GM12864 (cell line): ENCODE measurements at regions not wholly inside any gene's neighbourhood (a gene's known extent, or its start where the extent isn't known, plus 50 kb on each side); places are given as distances from the start of the nearest gene placed in this dataset.

ENCODE experiments used
- DNase-seq: peaks from one replicate; pipeline ENCODE4 v3.0.0-alpha.2; 2011; ENCODE audit warnings: low read depth
- H3K4me3 ChIP-seq: 2 replicates; pipeline ENCODE4 v1.5.1; 2011; ENCODE audit warnings: mild to moderate bottlenecking, low read depth, low read length, control low read depth
- TF ChIP-seq, protein P1 (sequence below): IDR thresholded peaks from 2 replicates; pipeline ENCODE4 v1.5.1; 2011; ENCODE audit warnings: low read depth, mild to moderate bottlenecking, moderate library complexity, low read length, control low read depth, inconsistent platforms; ENCODE audit errors: missing control alignments

DNA sequence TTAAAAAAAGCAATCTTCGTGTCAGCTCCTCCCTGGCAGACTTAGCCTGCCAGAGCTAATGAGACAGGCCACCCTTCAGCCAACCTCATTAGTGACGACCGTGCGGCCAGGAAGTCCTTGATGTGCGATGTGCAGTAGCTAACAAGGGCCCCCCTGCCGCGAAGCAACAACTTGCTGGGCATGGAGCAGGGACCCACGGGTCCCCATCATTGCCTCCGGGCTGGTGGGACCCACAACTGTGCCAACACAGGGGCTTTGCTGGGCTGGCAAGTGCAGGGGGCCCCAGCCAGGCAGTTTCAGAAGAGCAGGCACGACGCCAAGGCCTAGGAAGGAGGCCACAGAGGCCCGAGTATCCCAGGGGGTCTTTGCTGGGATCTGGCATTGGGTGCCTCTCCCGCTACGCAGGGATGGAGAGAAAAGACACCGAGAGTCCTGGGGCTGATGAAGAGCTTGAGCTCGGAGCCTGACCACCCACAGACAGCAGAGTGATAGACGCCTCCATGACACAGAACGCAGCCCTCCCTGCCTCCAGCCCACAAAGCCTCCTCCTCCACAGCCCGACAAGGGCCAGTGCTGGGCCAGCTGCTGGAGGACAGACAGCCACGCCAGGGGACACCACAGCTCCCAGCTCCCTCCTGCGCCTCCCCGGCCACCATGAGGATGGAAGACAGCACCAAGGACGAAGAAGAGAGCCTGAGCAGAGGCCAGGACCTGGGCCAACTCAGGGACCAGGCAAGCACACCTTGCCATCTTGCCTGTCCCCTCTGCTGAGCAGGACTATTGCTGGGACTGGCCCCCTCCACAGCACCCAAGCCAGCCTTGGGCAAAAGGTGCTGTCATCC is 96.6 kb downstream of the YTHDF1 start:
- no peak for DNase-seq

DNA sequence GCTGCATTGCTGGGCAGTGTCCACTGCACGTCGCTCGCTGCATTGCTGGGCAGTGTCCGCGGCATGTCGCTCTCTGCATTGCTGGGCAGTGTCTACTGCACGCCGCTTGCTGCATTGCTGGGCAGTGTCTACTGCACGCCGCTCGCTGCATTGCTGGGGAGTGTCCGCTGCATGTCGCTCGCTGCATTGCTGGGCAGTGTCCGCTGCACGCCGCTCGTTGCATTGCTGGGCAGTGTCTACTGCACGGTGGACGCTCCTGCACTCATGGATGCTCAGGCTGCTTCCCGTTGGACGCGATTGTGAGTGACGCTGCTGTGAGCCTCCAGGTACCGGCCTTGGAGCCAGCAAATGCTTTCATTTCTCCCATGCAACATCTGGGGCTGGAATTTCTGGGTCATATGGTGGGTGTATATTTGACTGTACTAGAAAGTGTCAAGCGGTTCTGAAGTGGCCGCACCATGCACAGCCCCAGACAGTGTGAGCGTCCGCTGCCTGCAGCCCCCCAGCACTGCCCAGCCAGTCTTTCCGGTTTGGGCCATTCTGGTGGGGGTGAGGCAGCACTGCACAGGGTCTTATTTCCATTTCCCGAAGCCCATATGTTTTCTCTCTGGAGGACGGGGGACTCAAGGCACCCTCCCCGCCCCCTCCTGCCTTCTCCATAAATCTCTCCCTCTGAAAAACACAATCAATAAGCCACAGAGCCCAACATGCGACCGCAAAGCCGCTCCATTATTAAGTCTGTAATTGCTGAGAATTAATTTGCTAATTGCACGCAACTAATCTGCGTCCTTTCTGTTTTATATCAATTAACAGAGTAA is 97.4 kb downstream of the YTHDF1 start:
- DNase-seq, result no peak
- TF ChIP-seq, protein P1, sequence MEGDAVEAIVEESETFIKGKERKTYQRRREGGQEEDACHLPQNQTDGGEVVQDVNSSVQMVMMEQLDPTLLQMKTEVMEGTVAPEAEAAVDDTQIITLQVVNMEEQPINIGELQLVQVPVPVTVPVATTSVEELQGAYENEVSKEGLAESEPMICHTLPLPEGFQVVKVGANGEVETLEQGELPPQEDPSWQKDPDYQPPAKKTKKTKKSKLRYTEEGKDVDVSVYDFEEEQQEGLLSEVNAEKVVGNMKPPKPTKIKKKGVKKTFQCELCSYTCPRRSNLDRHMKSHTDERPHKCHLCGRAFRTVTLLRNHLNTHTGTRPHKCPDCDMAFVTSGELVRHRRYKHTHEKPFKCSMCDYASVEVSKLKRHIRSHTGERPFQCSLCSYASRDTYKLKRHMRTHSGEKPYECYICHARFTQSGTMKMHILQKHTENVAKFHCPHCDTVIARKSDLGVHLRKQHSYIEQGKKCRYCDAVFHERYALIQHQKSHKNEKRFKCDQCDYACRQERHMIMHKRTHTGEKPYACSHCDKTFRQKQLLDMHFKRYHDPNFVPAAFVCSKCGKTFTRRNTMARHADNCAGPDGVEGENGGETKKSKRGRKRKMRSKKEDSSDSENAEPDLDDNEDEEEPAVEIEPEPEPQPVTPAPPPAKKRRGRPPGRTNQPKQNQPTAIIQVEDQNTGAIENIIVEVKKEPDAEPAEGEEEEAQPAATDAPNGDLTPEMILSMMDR, result no peak
- no peak overlapping the region for H3K4me3 ChIP-seq

More for the DNA sequence above, 96.6 kb downstream of the YTHDF1 start:
- TF ChIP-seq, protein P1, result no peak
- no peak overlapping the region for H3K4me3 ChIP-seq

DNA sequence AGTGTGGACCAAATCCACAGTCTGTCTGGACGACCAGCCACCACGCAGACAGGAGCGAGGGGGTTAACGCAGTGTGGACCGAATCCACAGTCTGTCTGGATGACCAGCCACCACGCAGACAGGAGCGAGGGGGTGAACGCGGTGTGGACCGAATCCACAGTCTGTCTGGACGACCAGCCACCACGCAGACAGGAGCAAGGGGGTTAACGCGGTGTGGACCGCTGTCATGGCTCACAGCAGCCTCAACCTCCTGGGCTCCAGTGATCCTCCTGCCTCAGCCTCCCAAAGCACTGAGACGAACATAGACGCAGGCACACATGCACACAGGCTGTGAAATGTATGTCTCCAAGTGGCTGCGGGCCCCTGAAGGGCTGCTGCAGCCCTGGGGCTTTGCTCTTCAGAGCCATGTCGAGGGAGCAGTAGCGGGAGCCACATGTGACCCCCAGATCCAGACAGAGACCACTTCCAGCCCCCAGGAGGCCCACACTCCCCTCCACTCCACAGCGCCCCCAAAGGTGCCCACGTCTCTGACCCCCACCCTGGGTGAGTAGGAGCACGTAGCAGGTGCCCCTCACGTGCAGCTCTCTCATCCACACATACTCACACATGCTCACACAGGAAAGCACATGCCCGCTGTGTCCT is 98.1 kb downstream of the YTHDF1 start:
- H3K4me3 ChIP-seq, result no peak overlapping the region
- TF ChIP-seq, protein P1, result no peak
- DNase-seq, result no peak

DNA sequence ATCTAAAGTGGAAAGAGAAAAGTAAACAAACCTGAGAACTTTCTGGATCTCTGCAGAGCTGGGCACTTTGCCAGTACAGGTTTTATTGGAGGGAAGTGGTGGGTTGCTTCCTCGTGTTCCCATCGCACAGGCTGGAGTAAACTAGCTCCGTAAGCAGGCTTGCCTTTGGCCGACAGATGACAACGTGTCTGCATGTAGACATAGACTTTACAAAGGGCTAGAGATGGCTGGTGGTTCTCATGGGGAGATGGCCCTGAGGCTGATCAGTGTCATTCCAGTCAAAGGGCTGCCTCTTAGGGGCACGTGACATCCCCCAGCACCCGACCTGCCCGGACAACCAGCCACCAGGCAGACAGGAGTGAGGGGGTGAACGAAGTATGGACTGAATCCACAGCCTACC is 98.8 kb downstream of the YTHDF1 start:
- TF ChIP-seq, protein P1, result no peak
- H3K4me3 ChIP-seq, result no peak overlapping the region
- no peak for DNase-seq

DNA sequence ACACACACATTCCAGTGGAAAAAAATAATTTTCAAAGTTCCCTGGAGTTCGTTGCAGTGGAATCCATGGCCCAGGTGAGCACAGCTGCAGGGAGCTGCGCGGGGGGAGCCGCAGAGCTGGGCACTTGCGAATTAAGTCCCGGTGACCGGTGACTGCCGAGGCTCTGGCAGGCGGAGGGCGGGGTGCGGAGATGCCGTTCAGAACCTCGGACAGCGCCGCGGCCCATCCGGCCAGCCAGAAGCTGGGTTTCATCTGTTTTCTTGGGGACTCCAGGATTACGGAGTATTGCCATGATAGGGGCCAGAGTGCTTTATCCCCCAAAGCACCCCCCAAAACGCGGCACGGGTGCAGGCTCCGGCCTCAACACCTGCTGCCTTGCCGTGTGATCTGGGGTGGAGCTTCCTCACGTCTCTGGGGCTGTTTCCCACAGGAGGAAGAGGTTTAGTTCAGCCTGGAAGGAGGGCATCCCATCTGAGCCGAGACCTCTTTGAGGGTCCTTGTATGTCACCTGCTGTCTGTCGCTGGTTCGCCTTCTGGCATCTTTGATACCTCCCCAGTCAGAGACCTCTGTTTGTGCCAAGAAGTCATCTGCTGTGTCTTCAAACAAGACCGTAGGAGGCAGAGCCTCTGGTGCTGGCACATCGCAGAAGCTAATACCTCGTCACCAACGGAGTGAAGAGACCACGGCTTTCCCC is 99.4 kb downstream of the YTHDF1 start:
- no peak overlapping the region for H3K4me3 ChIP-seq
- TF ChIP-seq, protein P1, result no peak
- DNase-seq, result no peak

DNA sequence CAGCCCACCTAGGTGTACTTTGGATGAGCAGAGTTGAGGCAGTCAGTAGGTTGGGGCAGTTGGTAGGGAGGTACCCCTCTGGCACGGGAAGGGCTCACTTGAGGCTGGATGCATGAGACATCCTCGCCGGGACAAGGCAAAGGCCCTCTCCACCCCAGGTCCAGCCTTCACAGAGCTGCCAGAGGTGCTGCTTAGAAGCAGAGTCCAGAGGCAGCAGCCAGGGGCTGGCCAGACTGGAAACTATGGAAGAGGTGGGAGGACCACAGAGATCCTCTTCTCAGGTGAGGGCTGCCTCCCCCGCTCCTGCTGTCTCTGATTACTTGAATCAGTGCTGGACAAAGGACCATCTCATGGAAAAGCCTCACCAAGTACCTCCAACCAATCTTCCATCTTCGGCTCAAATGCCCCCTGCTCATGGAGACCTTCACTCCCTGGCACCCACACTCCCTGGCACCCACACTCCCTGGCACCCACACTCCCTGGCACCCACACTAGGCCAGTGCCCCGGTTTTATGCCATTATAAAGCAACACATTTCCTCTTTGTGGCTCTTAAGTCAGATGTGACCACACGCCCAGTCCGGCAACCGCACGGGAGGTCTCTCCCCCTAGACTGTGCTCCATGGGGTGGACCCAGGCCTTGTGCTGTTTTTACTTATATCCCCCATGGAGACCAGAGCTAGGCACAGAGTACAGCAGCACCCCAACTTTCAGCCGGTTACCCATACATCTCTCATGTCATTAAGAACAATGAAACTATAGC is 100.1 kb downstream of the YTHDF1 start:
- no peak overlapping the region for H3K4me3 ChIP-seq
- TF ChIP-seq, protein P1, result no peak
- DNase-seq, result no peak
